ENCODE measurements at regions not wholly inside any gene's neighbourhood (a gene's known extent, or its start where the extent isn't known, plus 50 kb on each side); places are given as distances from the start of the nearest gene placed in this dataset.

GRCh38 chr6:15017803-15018202, 228.1 kb upstream of the JARID2 start:
- no peak for DNase-seq

- no peak for DNase-seq
These were observed 225.6 kb upstream of the JARID2 start for GRCh38 chr6:15020119-15020770.

DNA sequence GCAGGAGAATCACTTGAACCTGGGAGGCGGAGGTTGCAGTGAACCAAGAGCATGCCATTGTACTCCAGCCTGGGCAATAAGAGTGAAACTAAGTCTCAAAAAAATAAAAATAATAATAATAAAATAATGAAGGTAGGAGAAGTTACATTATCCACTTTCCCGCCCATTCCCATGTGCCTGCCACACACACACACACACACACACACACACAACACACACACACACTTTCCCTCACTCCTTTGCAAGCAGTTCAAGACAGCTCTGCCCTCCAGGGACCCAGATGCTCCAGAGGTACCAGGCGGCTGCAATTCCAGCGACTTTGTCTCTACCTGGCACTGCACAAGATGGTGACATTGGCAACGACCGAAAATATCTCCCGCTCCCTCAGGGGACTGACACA, 224.8 kb upstream of the JARID2 start:
- DNase-seq, result no peak

GRCh38 chr6:15023018-15023417, 222.9 kb upstream of the JARID2 start:
- DNase-seq, result peak; percentile 61

DNA sequence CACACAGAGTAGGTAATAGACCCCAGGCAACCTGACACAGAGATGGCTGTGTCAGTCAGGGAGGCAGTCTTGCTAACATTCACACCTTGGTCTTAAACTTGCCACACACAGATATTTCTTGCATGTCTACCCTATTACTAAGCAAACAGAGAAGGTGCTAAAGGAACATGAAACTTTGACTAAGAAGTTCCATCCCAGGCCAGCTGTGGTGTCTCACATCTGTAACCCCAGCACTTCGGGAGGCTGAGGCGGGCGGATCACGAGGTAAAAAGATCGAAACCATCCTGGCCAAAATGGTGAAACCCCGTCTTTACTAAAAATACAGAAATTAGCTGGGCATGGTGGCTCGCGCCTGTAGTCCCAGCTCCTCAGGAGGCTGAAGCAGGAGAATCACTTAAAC, 222.4 kb upstream of the JARID2 start:
- DNase-seq, result peak; percentile 93

DNA sequence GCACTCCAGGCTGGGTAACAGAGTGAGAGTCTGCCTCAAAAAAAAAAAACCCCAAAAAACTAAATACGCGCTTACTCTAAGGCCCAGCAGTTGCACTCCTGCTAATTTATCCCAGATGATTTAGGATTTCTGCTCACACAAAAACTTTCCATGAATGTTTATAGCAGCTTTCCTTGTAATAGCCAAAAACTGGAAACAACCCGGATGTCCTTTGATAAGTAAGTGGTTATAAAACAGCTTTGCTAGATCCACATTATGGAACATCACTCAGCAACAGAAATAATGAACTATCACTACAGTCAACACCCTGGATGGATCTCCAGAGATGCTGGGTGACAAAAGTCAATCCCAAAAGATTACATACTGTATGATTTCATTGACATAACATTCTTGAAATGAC, 220.4 kb upstream of the JARID2 start:
- no peak for DNase-seq

DNA sequence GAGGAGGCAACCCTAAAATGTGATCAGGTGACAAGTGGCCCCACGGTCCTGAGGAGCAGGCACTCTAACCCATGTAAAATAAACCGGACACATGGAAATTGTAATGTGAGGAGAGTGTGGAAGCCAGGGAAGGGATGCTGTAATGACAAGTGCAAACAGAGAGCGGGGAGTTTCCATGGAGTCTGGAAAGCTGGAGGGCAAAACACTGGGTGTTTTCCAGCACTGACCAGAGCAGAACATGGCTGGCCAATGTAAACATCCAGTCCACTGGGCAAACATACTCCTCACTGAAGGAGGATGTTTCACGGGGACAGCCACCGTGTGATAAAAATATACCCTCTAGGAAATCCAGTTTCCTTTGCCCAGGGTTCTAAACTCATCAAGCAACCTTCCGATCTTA, 219.0 kb upstream of the JARID2 start:
- no peak for DNase-seq

GRCh38 chr6:15027472-15027871, 218.4 kb upstream of the JARID2 start:
- no peak for DNase-seq

- no peak for DNase-seq
These were observed 213.9 kb upstream of the JARID2 start for GRCh38 chr6:15032015-15032414.

GRCh38 chr6:15033850-15034203, 212.0 kb upstream of the JARID2 start:
- no peak for DNase-seq

- DNase-seq, result no peak
These were observed 209.1 kb upstream of the JARID2 start for GRCh38 chr6:15036690-15037245.

DNA sequence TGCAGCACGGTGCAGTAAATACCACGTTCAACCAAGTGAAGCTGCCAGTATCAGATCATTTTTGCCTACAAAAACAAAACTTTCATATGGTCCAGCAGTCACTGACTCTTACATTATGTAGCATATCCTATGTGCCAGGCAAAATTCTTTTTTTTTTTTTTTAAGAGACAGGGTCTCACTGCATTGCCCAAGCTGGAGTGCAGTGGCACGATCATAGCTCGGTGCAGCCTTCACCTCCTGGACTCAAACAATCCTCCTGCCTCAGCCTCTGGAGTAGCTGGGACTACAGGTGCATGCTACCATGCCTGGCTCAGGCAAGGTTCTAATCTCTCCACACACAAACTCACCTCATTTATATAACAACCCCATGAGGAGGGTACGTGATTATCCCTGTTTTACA, 208.6 kb upstream of the JARID2 start:
- no peak for DNase-seq

- DNase-seq, result no peak
These were observed 207.7 kb upstream of the JARID2 start for GRCh38 chr6:15038013-15038791.

- no peak for DNase-seq
These were observed 206.7 kb upstream of the JARID2 start for GRCh38 chr6:15039136-15039535.

DNA sequence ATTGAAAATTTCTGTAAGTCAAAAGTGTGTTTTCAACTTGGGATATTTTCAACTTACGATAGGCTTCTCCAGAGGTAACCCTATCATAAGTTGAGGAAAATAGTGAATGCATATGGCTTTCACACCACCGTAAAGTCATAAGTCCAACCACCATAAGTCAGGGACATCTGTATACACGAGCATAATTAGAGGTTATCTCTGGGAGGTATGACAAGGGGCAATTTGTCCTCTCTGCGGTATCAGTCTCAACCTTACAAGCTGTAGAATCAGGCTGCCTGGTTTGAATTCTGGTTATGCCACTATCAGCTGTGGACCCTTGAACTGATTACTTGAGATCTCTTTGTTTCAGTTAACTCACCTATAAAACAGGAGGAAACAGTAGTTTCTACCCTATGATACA, 202.9 kb upstream of the JARID2 start:
- no peak for DNase-seq

DNA sequence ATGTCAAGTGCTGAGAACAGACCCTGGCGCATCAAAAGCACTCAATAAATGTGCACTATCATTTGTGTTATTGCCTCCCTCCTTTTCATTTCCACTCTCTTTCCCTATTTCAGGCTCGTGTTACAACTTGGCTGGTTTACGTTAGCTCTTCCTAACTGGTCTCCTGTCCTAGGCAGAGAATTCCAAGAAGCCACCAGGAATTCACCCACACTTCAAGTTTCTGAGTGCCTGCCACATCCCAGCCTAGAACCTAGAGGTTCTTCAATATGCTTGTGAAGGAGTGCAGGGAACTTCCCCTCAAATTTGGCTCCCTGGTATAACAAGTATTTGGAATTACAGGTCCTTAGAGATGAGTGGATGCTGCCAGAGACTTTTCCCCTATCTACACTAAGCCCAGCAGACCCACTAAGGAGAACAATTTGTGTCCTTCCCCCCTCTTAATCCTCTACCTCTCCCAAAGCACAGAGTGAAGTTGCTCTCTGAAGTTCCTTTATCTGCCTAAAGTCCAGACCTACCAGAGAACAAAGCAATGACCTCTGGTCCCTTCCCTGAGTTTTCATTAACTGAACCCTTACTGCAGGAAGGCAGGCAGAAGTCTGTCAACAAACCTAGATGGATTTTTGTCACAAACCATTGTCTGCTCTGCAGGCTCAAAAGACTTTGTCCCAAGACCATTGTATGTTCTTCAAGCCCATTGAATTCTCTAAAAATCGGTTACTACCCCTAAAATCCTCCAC, 201.6 kb upstream of the JARID2 start:
- no peak for DNase-seq

DNA sequence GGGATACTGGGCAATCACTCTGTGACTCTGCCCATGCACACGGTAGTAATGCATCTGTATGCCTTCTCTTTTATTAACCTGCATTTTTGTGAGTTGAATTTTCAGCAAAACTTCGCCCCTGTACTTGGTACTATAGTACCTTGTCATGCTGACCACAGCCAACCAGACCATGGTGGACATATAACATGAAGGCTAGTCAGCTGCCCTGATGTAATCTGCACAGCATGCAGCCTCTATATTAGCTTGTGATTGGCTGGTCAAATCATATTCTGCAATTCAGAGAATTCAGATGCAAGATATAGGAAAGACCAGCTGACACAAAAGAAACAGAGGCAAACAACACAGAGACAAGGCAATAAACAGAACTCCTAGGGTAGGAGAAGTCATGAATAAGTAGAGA, 200.9 kb upstream of the JARID2 start:
- no peak for DNase-seq

GRCh38 chr6:15046751-15047150, 199.1 kb upstream of the JARID2 start:
- no peak for DNase-seq

GRCh38 chr6:15048367-15048766, 197.5 kb upstream of the JARID2 start:
- DNase-seq, result no peak

DNA sequence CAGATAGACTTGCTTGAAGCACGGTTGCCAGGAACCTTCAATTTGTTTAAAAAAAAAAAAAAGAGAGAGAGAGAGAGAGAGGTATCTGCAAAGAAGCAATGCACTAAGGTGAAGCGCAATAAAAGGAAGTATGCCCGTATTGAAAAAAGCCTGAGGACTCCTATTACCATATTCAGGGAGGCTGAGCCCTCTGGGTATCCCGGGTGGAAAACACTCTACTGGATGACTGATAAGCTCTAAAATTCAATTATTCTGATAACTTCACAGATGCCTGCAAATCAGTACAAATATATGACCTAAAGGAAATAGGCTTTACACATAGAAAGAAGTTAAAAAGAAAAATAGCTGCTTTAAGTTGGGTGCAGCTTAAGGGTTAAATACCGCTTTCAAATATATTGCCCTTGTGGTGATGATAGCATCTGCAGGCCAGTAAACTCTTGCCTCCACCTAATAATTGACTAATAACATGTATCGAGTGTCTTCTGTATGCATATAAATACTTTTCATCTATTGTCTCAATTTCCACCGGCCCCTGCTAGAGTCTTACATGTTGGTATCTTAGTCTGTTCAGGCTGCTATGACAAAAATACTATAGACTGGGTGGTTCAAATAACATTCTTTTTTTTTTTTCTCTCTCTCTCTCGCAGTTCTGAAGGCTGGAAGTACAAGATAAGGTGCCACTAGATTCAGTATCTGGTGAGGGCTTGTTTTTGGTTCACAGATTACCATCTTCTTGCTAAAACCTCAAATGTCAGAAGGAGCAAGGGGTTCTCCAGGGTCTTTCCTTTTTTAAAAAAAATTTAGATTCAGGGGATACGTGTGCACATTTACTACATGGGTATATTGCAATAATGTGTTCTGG, 187.4 kb upstream of the JARID2 start:
- DNase-seq, result no peak

- no peak for DNase-seq
These were observed 184.7 kb upstream of the JARID2 start for GRCh38 chr6:15061180-15061641.

DNA sequence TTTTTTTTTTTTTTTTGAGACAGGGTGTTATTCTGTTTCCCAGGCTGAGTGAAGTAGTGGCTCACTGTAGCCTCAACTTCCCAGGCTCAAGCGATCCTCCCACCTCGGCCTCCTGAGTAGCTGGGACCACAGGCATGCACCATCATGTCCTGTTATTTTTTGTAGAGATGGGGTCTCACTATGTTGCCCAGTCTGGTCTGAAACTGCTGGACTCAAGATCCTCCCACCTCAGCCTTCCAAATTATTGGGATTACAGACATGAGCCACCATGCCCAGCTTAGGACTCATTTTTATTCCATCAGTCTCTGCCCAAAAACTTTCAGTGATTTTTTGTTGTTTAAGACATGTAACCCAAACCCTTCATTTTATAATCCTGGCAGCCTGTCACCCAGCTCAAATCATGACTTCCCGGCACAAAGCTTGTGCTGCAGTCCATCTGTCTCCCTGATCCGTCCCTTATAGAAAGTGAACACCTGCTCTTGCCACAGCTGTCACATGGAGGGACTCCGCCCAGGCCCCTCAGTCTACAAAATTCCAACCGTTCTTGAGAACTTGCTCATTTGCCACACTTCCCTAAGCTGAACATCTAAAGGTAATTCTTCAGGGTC, 183.9 kb upstream of the JARID2 start:
- no peak for DNase-seq
